ENCODE measurements at regions not wholly inside any gene's neighbourhood (a gene's known extent, or its start where the extent isn't known, plus 50 kb on each side); places are given as distances from the start of the nearest gene placed in this dataset.

DNA sequence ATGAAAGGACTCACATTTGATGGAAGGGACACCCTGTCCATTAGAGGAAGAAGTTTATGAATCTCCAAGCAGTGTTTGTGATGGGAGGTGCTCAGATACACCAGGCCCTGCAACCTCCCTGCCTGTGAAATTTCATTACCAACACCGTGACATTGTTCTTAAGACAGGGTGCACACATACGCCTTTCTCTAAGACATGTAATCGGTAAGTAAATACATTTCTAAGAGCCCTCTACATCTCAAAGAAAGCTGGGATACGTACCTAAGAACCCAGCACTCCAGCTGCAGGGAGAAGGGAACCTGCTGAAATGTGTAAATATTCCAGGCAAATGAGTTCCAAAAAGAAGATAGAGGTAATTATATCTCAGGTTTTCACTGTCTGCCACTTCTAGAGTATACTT is 125.0 kb upstream of the APC start:
- no peak overlapping the region for H3K27ac ChIP-seq
- H3K9me3 ChIP-seq = no peaks in the 10 kb centered on the region
- intact Hi-C loops (cut with DNase I; ENCODE audit: low total_unique reads) = no loop called here
- H3K4me1 ChIP-seq = no peaks in the 10 kb centered on the region
- no peaks in the 10 kb centered on the region for H3K36me3 ChIP-seq
- TF ChIP-seq, protein P1, sequence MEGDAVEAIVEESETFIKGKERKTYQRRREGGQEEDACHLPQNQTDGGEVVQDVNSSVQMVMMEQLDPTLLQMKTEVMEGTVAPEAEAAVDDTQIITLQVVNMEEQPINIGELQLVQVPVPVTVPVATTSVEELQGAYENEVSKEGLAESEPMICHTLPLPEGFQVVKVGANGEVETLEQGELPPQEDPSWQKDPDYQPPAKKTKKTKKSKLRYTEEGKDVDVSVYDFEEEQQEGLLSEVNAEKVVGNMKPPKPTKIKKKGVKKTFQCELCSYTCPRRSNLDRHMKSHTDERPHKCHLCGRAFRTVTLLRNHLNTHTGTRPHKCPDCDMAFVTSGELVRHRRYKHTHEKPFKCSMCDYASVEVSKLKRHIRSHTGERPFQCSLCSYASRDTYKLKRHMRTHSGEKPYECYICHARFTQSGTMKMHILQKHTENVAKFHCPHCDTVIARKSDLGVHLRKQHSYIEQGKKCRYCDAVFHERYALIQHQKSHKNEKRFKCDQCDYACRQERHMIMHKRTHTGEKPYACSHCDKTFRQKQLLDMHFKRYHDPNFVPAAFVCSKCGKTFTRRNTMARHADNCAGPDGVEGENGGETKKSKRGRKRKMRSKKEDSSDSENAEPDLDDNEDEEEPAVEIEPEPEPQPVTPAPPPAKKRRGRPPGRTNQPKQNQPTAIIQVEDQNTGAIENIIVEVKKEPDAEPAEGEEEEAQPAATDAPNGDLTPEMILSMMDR (IDR thresholded peaks at IDR 0.05) = no peak
- no peak overlapping the region for H3K4me3 ChIP-seq
- DNase-seq = no peak
- no peaks in the 10 kb centered on the region for H3K27me3 ChIP-seq

- no peaks in the 10 kb centered on the region for H3K36me3 ChIP-seq
- H3K4me3 ChIP-seq = no peak overlapping the region
- intact Hi-C loops (cut with DNase I; ENCODE audit: low total_unique reads) = no loop called here
- TF ChIP-seq POLR2A (IDR thresholded peaks at IDR 0.05) = no peak
- TF ChIP-seq, protein P1 (IDR thresholded peaks at IDR 0.05) = no peak
- no peaks in the 10 kb centered on the region for H3K4me1 ChIP-seq
- no peaks in the 10 kb centered on the region for H3K9me3 ChIP-seq
- no peaks in the 10 kb centered on the region for H3K27me3 ChIP-seq
- DNase-seq = no peak
- H3K27ac ChIP-seq = no peak overlapping the region
Observed at GRCh38 chr5:112614285-112614684, 123.4 kb upstream of the APC start.

- no peak for DNase-seq
- TF ChIP-seq POLR2A (IDR thresholded peaks at IDR 0.05) = no peak
- TF ChIP-seq, protein P1 (IDR thresholded peaks at IDR 0.05) = no peak
- no peak overlapping the region for H3K27ac ChIP-seq
- intact Hi-C loops (cut with DNase I; ENCODE audit: low total_unique reads) = no loop called here
- H3K27me3 ChIP-seq = no peaks in the 10 kb centered on the region
- H3K4me1 ChIP-seq = no peaks in the 10 kb centered on the region
- no peaks in the 10 kb centered on the region for H3K9me3 ChIP-seq
- no peaks in the 10 kb centered on the region for H3K36me3 ChIP-seq
- H3K4me3 ChIP-seq = no peak overlapping the region
Observed at GRCh38 chr5:112614986-112615385, 122.7 kb upstream of the APC start.

GRCh38 chr5:112616812-112617547 is 120.7 kb upstream of the APC start:
- no peaks in the 10 kb centered on the region for H3K36me3 ChIP-seq
- H3K27ac ChIP-seq = no peak overlapping the region
- H3K4me1 ChIP-seq = no peaks in the 10 kb centered on the region
- TF ChIP-seq POLR2A (IDR thresholded peaks at IDR 0.05) = no peak
- TF ChIP-seq, protein P1 (IDR thresholded peaks at IDR 0.05) = no peak
- no peaks in the 10 kb centered on the region for H3K27me3 ChIP-seq
- intact Hi-C loops (cut with DNase I; ENCODE audit: low total_unique reads) = no loop called here
- no peaks in the 10 kb centered on the region for H3K9me3 ChIP-seq
- no peak for DNase-seq
- no peak overlapping the region for H3K4me3 ChIP-seq

DNA sequence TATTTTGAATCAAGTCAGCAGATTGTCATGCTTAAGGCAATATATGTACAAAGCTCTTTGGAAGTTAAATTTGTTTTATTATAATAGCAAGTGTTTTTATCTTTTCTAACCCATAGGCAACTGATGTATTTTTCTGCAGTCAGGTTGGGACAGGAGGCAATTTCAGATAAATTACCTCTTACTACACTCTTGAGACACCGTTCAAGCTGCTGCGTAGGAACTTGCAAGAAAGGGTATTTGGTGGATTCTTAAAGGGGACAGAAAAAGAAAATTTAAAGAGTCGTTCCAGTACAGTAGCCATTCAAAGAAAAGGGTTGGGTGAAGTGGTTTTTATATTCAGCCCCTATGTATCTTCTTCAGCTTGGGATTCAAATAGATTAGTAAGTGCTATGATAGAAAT is 112.4 kb upstream of the APC start:
- Histone ChIP-seq H3K27me3 (no peaks in the 10 kb centered on the region), H3K9me3 (no peaks in the 10 kb centered on the region), H3K27ac (no peak overlapping the region), H3K36me3 (no peaks in the 10 kb centered on the region), H3K4me1 (no peaks in the 10 kb centered on the region), H3K4me3 (no peak overlapping the region)
- DNase-seq = no peak
- intact Hi-C loops (cut with DNase I; ENCODE audit: low total_unique reads) = no loop called here
- TF ChIP-seq, protein P1 (IDR thresholded peaks at IDR 0.05) = no peak
- TF ChIP-seq POLR2A (IDR thresholded peaks at IDR 0.05) = no peak
